SK-N-SH (cell line): ENCODE measurements at regions not wholly inside any gene's neighbourhood (a gene's known extent, or its start where the extent isn't known, plus 50 kb on each side); places are given as distances from the start of the nearest gene placed in this dataset.

Experiments used
- CTCF ChIA-PET: fragments of 300-600, 350-600 bp; formaldehyde crosslinking; extraction: SDS; loops from one replicate; lab custom pipeline; 2021; lab: Yijun Ruan, JAX
- POLR2A ChIA-PET: fragments of 350-600 bp; sonication (Branson Sonifier 250); formaldehyde crosslinking; extraction: SDS; loops from one replicate; lab custom pipeline; 2020; ENCODE audit warnings: antibody characterized with exemption, inconsistent platforms; lab: Yijun Ruan, JAX
- DNase-seq: peaks from one replicate; pipeline ENCODE4 v3.0.0; 2012
- H2AFZ ChIP-seq: fragments of 200-600 bp; sonication (generic); 2 replicates; pipeline ENCODE4 v1.8.1; 2016; ENCODE audit warnings: antibody characterized with exemption, mild to moderate bottlenecking, low read depth
- H3F3A ChIP-seq: fragments of 200-600 bp; sonication (generic); replicated peaks from 2 replicates; pipeline ENCODE3; 2016; ENCODE audit warnings: antibody characterized with exemption, mild to moderate bottlenecking; ENCODE audit not compliant: insufficient read depth
- H3K27ac ChIP-seq, 2 experiments: fragments of 200-500 bp in 1 of 2; fragments of 200-600 bp in 1 of 2; sonication (Bioruptor generic) in 1 of 2; sonication (generic), shearing (Covaris generic) in 1 of 2; 2 replicates each; pipeline versions ENCODE4 v1.5.1 to v1.6.1; 2014 to 2016; ENCODE audit warnings: low read depth in 2 of 2, inconsistent platforms in 1 of 2, low read length in 1 of 2, mild to moderate bottlenecking in 1 of 2, mixed read lengths in 1 of 2
- H3K27me3 ChIP-seq: fragments of 200-600 bp; sonication (generic), shearing (Covaris generic); 2 replicates; pipeline ENCODE4 v1.6.1; 2016; ENCODE audit warnings: mixed run types; ENCODE audit not compliant: insufficient read depth
- H3K36me3 ChIP-seq, 2 experiments: fragments of 200-500 bp in 1 of 2; fragments of 200-600 bp in 1 of 2; sonication (Bioruptor generic) in 1 of 2; sonication (generic) in 1 of 2; replicated peaks in 1 of 2; 2 replicates each; pipeline versions ENCODE3 to v1.5.1; 2014 to 2016; ENCODE audit warnings: low read length in 1 of 2, mild to moderate bottlenecking in 1 of 2; ENCODE audit not compliant: insufficient read depth in 2 of 2, control insufficient read depth in 1 of 2
- H3K4me1 ChIP-seq, 2 experiments: fragments of 200-500 bp in 1 of 2; fragments of 200-600 bp in 1 of 2; sonication (Bioruptor generic) in 1 of 2; sonication (generic), shearing (Covaris generic) in 1 of 2; 2 replicates each; pipeline versions ENCODE4 v1.5.1 to v1.6.1; 2014 to 2016; ENCODE audit warnings: low read depth in 1 of 2, low read length in 1 of 2, mixed run types in 1 of 2; ENCODE audit not compliant: insufficient read depth in 2 of 2, control insufficient read depth in 1 of 2
- H3K4me2 ChIP-seq: fragments of 200-600 bp; sonication (generic), shearing (Covaris generic); 2 replicates; pipeline ENCODE4 v1.6.1; 2017; ENCODE audit warnings: mixed run types
- H3K4me3 ChIP-seq, 2 experiments: fragments of 200-500 bp in 1 of 2; fragments of 200-600 bp in 1 of 2; sonication (Bioruptor generic) in 1 of 2; sonication (generic), shearing (Covaris generic) in 1 of 2; 2 replicates each; pipeline versions ENCODE4 v1.5.1 to v1.8.1; 2014 to 2016; ENCODE audit warnings: low read depth in 2 of 2, inconsistent platforms in 1 of 2, low read length in 1 of 2, mild to moderate bottlenecking in 1 of 2, mixed read lengths in 1 of 2, moderate library complexity in 1 of 2
- H3K79me2 ChIP-seq: fragments of 200-600 bp; sonication (generic); 2 replicates; pipeline ENCODE4 v1.8.1; 2017; ENCODE audit warnings: mild to moderate bottlenecking; ENCODE audit not compliant: insufficient read depth
- H3K9ac ChIP-seq: fragments of 200-600 bp; sonication (generic); 2 replicates; pipeline ENCODE4 v1.6.1; 2017; ENCODE audit warnings: mixed run types
- H3K9me2 ChIP-seq: fragments of 200-600 bp; sonication (generic); 2 replicates; pipeline ENCODE4 v1.6.1; 2017; ENCODE audit warnings: mixed run types
- H3K9me3 ChIP-seq: fragments of 200-600 bp; sonication (generic); 2 replicates; pipeline ENCODE4 v1.6.1; 2017; ENCODE audit warnings: mixed run types, mild to moderate bottlenecking, moderate library complexity
- H4K20me1 ChIP-seq: fragments of 200-600 bp; sonication (generic); 2 replicates; pipeline ENCODE4 v1.6.1; 2017; ENCODE audit warnings: mild to moderate bottlenecking, mixed run types; ENCODE audit not compliant: insufficient read depth
- CHD2 ChIP-seq: fragments of 150-350 bp; IDR thresholded peaks from 2 replicates; pipeline ENCODE4 v1.6.1; 2018; ENCODE audit warnings: low read length; ENCODE audit not compliant: partially characterized antibody
- ELF1 ChIP-seq: IDR thresholded peaks from 2 replicates; pipeline ENCODE4 v1.4.0; 2012
- EP300 ChIP-seq, 2 experiments: IDR thresholded peaks; 2 replicates each; pipeline versions ENCODE4 v1.4.0 to v1.6.1; 2012; ENCODE audit warnings: borderline replicate concordance in 1 of 2, low read depth in 1 of 2, low read length in 1 of 2
- EZH2phosphoT487 ChIP-seq: fragments of 200-600 bp; sonication (generic); IDR thresholded peaks from 2 replicates; pipeline ENCODE4 v1.6.1; 2017; ENCODE audit warnings: low read depth, mixed run types, mild to moderate bottlenecking, antibody characterized with exemption, moderate library complexity, borderline replicate concordance
- IRF3 ChIP-seq: fragments of 150-350 bp; IDR thresholded peaks from 2 replicates; pipeline ENCODE4 v1.6.1; 2016; ENCODE audit warnings: mild to moderate bottlenecking, low read depth, low read length
- JUND ChIP-seq: IDR thresholded peaks from 2 replicates; pipeline ENCODE4 v1.4.0; 2012
- MEF2A ChIP-seq: IDR thresholded peaks from 2 replicates; pipeline ENCODE4 v1.4.0; 2012; ENCODE audit warnings: low read depth, borderline replicate concordance
- MXI1 ChIP-seq: IDR thresholded peaks from 2 replicates; pipeline ENCODE4 v1.6.1; 2012; ENCODE audit warnings: mild to moderate bottlenecking, low read depth, low read length, improper control_type of control experiment
- NFIC ChIP-seq: IDR thresholded peaks from 2 replicates; pipeline ENCODE4 v1.4.0; 2012; ENCODE audit warnings: borderline replicate concordance
- RCOR1 ChIP-seq: fragments of 150-350 bp; IDR thresholded peaks from 2 replicates; pipeline ENCODE4 v1.6.1; 2017; ENCODE audit warnings: antibody characterized with exemption, low read length
- RXRA ChIP-seq: IDR thresholded peaks from 2 replicates; pipeline ENCODE4 v1.4.0; 2012; ENCODE audit warnings: low read depth, mild to moderate bottlenecking, borderline replicate concordance
- SMC3 ChIP-seq: IDR thresholded peaks from 2 replicates; pipeline ENCODE4 v1.6.1; 2012; ENCODE audit warnings: low read depth, low read length, improper control_type of control experiment
- TEAD4 ChIP-seq: IDR thresholded peaks from 2 replicates; pipeline ENCODE4 v1.4.0; 2012; ENCODE audit warnings: mild to moderate bottlenecking, borderline replicate concordance; ENCODE audit not compliant: insufficient read depth
- YY1 ChIP-seq: IDR thresholded peaks from 2 replicates; pipeline ENCODE4 v1.4.0; 2012; ENCODE audit warnings: low read depth, mild to moderate bottlenecking
- WGBS: methylation state at CpG from one replicate; pipeline ENCODE4 v1.1.6; 2017; ENCODE audit warnings: low lambda C conversion rate; 5-methylcytosine and 5-hydroxymethylcytosine counted together
- TF ChIP-seq, protein P1 (sequence below): fragments of 200-600 bp; sonication (generic); IDR thresholded peaks from 2 replicates; pipeline ENCODE4 v1.6.1; 2017; ENCODE audit warnings: antibody characterized with exemption, mild to moderate bottlenecking, moderate library complexity
- TF ChIP-seq, protein P2 (sequence below): IDR thresholded peaks from 2 replicates; pipeline ENCODE4 v1.6.1; 2012; ENCODE audit warnings: mild to moderate bottlenecking, low read depth, low read length, moderate library complexity
- TF ChIP-seq, protein P3 (sequence below): IDR thresholded peaks from 2 replicates; pipeline ENCODE4 v1.4.0; 2012; ENCODE audit warnings: low read depth, borderline replicate concordance

GRCh38 chrX:15050395-15050794, 177.2 kb downstream of the MOSPD2 start:
- Histone ChIP-seq H3K4me3 (no peak overlapping the region), H3K4me1 (no peaks in the 10 kb centered on the region), H3F3A (no peaks in the 10 kb centered on the region), H2AFZ (no peak overlapping the region), H3K9me2 (no peaks in the 10 kb centered on the region), H3K36me3 (no peaks in the 10 kb centered on the region), H3K4me2 (no peak overlapping the region), H3K9me3 (no peaks in the 10 kb centered on the region), H3K27me3 (no peaks in the 10 kb centered on the region), H3K79me2 (no peaks in the 10 kb centered on the region), H3K9ac (no peak overlapping the region), H3K27ac (no peak overlapping the region), H4K20me1 (no peaks in the 10 kb centered on the region)
- no peak for DNase-seq
- no peak for TF ChIP-seq RCOR1
- TF ChIP-seq, protein P1, sequence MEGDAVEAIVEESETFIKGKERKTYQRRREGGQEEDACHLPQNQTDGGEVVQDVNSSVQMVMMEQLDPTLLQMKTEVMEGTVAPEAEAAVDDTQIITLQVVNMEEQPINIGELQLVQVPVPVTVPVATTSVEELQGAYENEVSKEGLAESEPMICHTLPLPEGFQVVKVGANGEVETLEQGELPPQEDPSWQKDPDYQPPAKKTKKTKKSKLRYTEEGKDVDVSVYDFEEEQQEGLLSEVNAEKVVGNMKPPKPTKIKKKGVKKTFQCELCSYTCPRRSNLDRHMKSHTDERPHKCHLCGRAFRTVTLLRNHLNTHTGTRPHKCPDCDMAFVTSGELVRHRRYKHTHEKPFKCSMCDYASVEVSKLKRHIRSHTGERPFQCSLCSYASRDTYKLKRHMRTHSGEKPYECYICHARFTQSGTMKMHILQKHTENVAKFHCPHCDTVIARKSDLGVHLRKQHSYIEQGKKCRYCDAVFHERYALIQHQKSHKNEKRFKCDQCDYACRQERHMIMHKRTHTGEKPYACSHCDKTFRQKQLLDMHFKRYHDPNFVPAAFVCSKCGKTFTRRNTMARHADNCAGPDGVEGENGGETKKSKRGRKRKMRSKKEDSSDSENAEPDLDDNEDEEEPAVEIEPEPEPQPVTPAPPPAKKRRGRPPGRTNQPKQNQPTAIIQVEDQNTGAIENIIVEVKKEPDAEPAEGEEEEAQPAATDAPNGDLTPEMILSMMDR: peak; percentile 33
- WGBS: 47% methylated on average over 5 of the region's 5 CpGs
- ChIA-PET POLR2A (no interaction called here), CTCF (no interaction called here)

DNA sequence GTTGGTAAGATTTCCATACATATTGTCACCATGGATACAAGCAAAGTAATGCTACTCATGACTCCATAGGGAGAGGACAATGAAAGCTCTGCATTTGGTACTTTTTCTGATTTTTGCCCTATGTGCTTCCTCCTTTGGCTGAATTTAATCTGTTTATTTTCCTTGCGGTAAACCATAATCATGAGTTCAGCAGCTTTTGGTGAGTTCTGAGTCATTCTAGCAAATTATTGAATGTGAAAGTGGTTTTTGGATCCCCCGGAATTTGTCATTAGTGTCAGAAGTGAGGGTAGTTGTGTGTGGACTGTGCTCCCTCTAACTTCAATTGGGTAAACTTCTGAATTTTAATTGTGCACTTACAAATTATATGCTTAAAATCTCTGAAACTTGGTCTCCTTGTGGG, 170.3 kb downstream of the MOSPD2 start:
- Histone ChIP-seq H3K4me2 (no peak overlapping the region), H3K9ac (no peak overlapping the region), H2AFZ (no peak overlapping the region), H3K4me3 (no peak overlapping the region), H3K9me3 (no peaks in the 10 kb centered on the region), H4K20me1 (no peaks in the 10 kb centered on the region), H3K79me2 (no peaks in the 10 kb centered on the region), H3K27ac (no peak overlapping the region)
- CTCF ChIA-PET: no interaction called here
- POLR2A ChIA-PET: no interaction called here
- TF ChIP-seq IRF3 (no peak), RCOR1 (no peak), TEAD4 (no peak), NFIC (no peak), MXI1 (no peak), ELF1 (no peak), EZH2phosphoT487 (no peak), SMC3 (no peak), MEF2A (no peak), CHD2 (no peak), EP300 (IDR thresholded peaks at IDR 0.05; ENCODE audit: borderline replicate concordance in 1 of 2, low read depth in 1 of 2, low read length in 1 of 2) (no peak), JUND (no peak), YY1 (no peak), RXRA (no peak)
- TF ChIP-seq, protein P2, sequence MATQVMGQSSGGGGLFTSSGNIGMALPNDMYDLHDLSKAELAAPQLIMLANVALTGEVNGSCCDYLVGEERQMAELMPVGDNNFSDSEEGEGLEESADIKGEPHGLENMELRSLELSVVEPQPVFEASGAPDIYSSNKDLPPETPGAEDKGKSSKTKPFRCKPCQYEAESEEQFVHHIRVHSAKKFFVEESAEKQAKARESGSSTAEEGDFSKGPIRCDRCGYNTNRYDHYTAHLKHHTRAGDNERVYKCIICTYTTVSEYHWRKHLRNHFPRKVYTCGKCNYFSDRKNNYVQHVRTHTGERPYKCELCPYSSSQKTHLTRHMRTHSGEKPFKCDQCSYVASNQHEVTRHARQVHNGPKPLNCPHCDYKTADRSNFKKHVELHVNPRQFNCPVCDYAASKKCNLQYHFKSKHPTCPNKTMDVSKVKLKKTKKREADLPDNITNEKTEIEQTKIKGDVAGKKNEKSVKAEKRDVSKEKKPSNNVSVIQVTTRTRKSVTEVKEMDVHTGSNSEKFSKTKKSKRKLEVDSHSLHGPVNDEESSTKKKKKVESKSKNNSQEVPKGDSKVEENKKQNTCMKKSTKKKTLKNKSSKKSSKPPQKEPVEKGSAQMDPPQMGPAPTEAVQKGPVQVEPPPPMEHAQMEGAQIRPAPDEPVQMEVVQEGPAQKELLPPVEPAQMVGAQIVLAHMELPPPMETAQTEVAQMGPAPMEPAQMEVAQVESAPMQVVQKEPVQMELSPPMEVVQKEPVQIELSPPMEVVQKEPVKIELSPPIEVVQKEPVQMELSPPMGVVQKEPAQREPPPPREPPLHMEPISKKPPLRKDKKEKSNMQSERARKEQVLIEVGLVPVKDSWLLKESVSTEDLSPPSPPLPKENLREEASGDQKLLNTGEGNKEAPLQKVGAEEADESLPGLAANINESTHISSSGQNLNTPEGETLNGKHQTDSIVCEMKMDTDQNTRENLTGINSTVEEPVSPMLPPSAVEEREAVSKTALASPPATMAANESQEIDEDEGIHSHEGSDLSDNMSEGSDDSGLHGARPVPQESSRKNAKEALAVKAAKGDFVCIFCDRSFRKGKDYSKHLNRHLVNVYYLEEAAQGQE: no peak
- TF ChIP-seq, protein P1: no peak
- TF ChIP-seq, protein P3, sequence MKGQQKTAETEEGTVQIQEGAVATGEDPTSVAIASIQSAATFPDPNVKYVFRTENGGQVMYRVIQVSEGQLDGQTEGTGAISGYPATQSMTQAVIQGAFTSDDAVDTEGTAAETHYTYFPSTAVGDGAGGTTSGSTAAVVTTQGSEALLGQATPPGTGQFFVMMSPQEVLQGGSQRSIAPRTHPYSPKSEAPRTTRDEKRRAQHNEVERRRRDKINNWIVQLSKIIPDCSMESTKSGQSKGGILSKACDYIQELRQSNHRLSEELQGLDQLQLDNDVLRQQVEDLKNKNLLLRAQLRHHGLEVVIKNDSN: no peak
- TF ChIP-seq, all 33 proteins: peak for 0
- no peaks in the 10 kb centered on the region for H3F3A ChIP-seq
- H3K9me2 ChIP-seq: no peaks in the 10 kb centered on the region
- WGBS: 25% methylated on average over 2 of the region's 2 CpGs
- no peak for DNase-seq
- no peaks in the 10 kb centered on the region for H3K36me3 ChIP-seq
- no peaks in the 10 kb centered on the region for H3K27me3 ChIP-seq
- no peaks in the 10 kb centered on the region for H3K4me1 ChIP-seq
